SK-N-SH treated with all-trans-retinoic acid at 6 μM for 48 hours (cell line): ENCODE measurements at regions not wholly inside any gene's neighbourhood (a gene's known extent, or its start where the extent isn't known, plus 50 kb on each side); places are given as distances from the start of the nearest gene placed in this dataset.

Source experiments
- ATAC-seq: fragments of 200-7000 bp; cut with Tn5 transposase; 3 replicates; pipeline ENCODE4 v1.9.1; 2020; ENCODE audit warnings: mild to moderate bottlenecking, moderate library complexity
- ARNTL ChIP-seq: fragments of 450-650 bp; formaldehyde crosslinking; IDR thresholded peaks from 2 replicates; pipeline ENCODE4 v1.5.0; 2020; ENCODE audit warnings: low read depth, mild to moderate bottlenecking, moderate library complexity, borderline replicate concordance
- BACH2 ChIP-seq: fragments of 250-450 bp; sonication (Bioruptor Pico); IDR thresholded peaks from 2 replicates; pipeline ENCODE4 v1.9.0; 2021; ENCODE audit warnings: mild to moderate bottlenecking, borderline replicate concordance
- CSDC2 ChIP-seq: fragments of 250-450 bp; sonication (Bioruptor Pico); IDR thresholded peaks from 2 replicates; pipeline ENCODE4 v1.5.0; 2020; ENCODE audit warnings: mild to moderate bottlenecking, moderate library complexity
- ESRRG ChIP-seq: fragments of 250-450 bp; sonication (Bioruptor Pico); IDR thresholded peaks from 2 replicates; pipeline ENCODE4 v1.6.1; 2021; ENCODE audit warnings: mild to moderate bottlenecking
- GLIS3 ChIP-seq: fragments of 250-450 bp; sonication (Bioruptor Pico); IDR thresholded peaks from 2 replicates; pipeline ENCODE4 v1.5.0; 2020; ENCODE audit warnings: mild to moderate bottlenecking, moderate library complexity
- ISL1 ChIP-seq: fragments of 250-450 bp; sonication (Bioruptor Pico); IDR thresholded peaks from 2 replicates; pipeline ENCODE4 v2.1.2; 2022; ENCODE audit warnings: mild to moderate bottlenecking, moderate library complexity
- PPARA ChIP-seq: fragments of 250-450 bp; sonication (Bioruptor Pico); IDR thresholded peaks from 2 replicates; pipeline ENCODE4 v1.5.0; 2020; ENCODE audit warnings: mild to moderate bottlenecking, borderline replicate concordance
- RARB ChIP-seq: fragments of 250-450 bp; sonication (Bioruptor Pico); IDR thresholded peaks from 2 replicates; pipeline ENCODE4 v1.8.0; 2021; ENCODE audit warnings: mild to moderate bottlenecking, moderate library complexity
- SNAI2 ChIP-seq: fragments of 250-450 bp; sonication (Bioruptor Pico); IDR thresholded peaks from 2 replicates; pipeline ENCODE4 v1.5.0; 2020; ENCODE audit warnings: mild to moderate bottlenecking, moderate library complexity
- TCF4 ChIP-seq: fragments of 250-450 bp; sonication (Bioruptor Pico); IDR thresholded peaks from 2 replicates; pipeline ENCODE4 v1.8.0; 2021; ENCODE audit warnings: mild to moderate bottlenecking, moderate library complexity, borderline replicate concordance
- TOX ChIP-seq: fragments of 250-450 bp; sonication (Bioruptor Pico); IDR thresholded peaks from 2 replicates; pipeline ENCODE4 v1.8.0; 2021; ENCODE audit warnings: mild to moderate bottlenecking, moderate library complexity, borderline replicate concordance
- ZC3H10 ChIP-seq: fragments of 250-450 bp; sonication (Bioruptor Pico); IDR thresholded peaks from 2 replicates; pipeline ENCODE4 v1.5.1; 2021; ENCODE audit warnings: mild to moderate bottlenecking, moderate library complexity
- ZFP3 ChIP-seq: fragments of 250-450 bp; sonication (Bioruptor Pico); IDR thresholded peaks from 2 replicates; pipeline ENCODE4 v1.5.0; 2020; ENCODE audit warnings: mild to moderate bottlenecking, moderate library complexity
- ZFP30 ChIP-seq: fragments of 450-650 bp; formaldehyde crosslinking; IDR thresholded peaks from 2 replicates; pipeline ENCODE4 v1.5.0; 2022; ENCODE audit warnings: mild to moderate bottlenecking, moderate library complexity
- ZNF565 ChIP-seq: fragments of 450-650 bp; formaldehyde crosslinking; conservative IDR thresholded peaks from 2 replicates; pipeline ENCODE4 v1.5.0; 2020; ENCODE audit warnings: low read depth, mild to moderate bottlenecking, moderate library complexity
- ZNF70 ChIP-seq: fragments of 450-650 bp; formaldehyde crosslinking; IDR thresholded peaks from 2 replicates; pipeline ENCODE4 v1.5.0; 2020; ENCODE audit warnings: mild to moderate bottlenecking, moderate library complexity
- ZNF8 ChIP-seq: fragments of 450-650 bp; formaldehyde crosslinking; IDR thresholded peaks from 2 replicates; pipeline ENCODE4 v1.5.0; 2020; ENCODE audit warnings: mild to moderate bottlenecking, moderate library complexity
- TF ChIP-seq, protein P1 (sequence below): fragments of 250-450 bp; sonication (Bioruptor Pico); IDR thresholded peaks from 2 replicates; pipeline ENCODE4 v1.8.0; 2020; ENCODE audit warnings: mild to moderate bottlenecking, moderate library complexity, borderline replicate concordance
- TF ChIP-seq, protein P2 (sequence below): fragments of 250-450 bp; sonication (Bioruptor Pico); IDR thresholded peaks from 2 replicates; pipeline ENCODE4 v1.5.1; 2020; ENCODE audit warnings: low read depth, mild to moderate bottlenecking, moderate library complexity
- TF ChIP-seq, protein P3 (sequence below): fragments of 250-450 bp; sonication (Bioruptor Pico); IDR thresholded peaks from 2 replicates; pipeline ENCODE4 v1.5.1; 2021; ENCODE audit warnings: mild to moderate bottlenecking, moderate library complexity
- TF ChIP-seq, protein P4 (sequence below): fragments of 250-450 bp; sonication (Bioruptor Pico); IDR thresholded peaks from 2 replicates; pipeline ENCODE4 v1.5.0; 2020; ENCODE audit warnings: mild to moderate bottlenecking, moderate library complexity

- TF ChIP-seq ARNTL (CRISPR knock-in tag) (no peak), ZFP30 (CRISPR knock-in tag) (no peak), ZFP3 (CRISPR knock-in tag) (no peak), ESRRG (no peak), ZNF8 (CRISPR knock-in tag) (no peak), ZNF565 (no peak), ZNF70 (CRISPR knock-in tag) (no peak), CSDC2 (CRISPR knock-in tag) (no peak), PPARA (CRISPR knock-in tag) (no peak), TCF4 (CRISPR knock-in tag) (no peak), ISL1 (CRISPR knock-in tag) (no peak), GLIS3 (CRISPR knock-in tag) (no peak), TOX (CRISPR knock-in tag) (no peak)
- TF ChIP-seq, protein P1, sequence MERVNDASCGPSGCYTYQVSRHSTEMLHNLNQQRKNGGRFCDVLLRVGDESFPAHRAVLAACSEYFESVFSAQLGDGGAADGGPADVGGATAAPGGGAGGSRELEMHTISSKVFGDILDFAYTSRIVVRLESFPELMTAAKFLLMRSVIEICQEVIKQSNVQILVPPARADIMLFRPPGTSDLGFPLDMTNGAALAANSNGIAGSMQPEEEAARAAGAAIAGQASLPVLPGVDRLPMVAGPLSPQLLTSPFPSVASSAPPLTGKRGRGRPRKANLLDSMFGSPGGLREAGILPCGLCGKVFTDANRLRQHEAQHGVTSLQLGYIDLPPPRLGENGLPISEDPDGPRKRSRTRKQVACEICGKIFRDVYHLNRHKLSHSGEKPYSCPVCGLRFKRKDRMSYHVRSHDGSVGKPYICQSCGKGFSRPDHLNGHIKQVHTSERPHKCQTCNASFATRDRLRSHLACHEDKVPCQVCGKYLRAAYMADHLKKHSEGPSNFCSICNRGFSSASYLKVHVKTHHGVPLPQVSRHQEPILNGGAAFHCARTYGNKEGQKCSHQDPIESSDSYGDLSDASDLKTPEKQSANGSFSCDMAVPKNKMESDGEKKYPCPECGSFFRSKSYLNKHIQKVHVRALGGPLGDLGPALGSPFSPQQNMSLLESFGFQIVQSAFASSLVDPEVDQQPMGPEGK (CRISPR knock-in tag): no peak
- TF ChIP-seq, protein P2, sequence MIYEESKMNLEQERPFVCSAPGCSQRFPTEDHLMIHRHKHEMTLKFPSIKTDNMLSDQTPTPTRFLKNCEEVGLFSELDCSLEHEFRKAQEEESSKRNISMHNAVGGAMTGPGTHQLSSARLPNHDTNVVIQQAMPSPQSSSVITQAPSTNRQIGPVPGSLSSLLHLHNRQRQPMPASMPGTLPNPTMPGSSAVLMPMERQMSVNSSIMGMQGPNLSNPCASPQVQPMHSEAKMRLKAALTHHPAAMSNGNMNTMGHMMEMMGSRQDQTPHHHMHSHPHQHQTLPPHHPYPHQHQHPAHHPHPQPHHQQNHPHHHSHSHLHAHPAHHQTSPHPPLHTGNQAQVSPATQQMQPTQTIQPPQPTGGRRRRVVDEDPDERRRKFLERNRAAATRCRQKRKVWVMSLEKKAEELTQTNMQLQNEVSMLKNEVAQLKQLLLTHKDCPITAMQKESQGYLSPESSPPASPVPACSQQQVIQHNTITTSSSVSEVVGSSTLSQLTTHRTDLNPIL (CRISPR knock-in tag): no peak
- TF ChIP-seq, protein P3, sequence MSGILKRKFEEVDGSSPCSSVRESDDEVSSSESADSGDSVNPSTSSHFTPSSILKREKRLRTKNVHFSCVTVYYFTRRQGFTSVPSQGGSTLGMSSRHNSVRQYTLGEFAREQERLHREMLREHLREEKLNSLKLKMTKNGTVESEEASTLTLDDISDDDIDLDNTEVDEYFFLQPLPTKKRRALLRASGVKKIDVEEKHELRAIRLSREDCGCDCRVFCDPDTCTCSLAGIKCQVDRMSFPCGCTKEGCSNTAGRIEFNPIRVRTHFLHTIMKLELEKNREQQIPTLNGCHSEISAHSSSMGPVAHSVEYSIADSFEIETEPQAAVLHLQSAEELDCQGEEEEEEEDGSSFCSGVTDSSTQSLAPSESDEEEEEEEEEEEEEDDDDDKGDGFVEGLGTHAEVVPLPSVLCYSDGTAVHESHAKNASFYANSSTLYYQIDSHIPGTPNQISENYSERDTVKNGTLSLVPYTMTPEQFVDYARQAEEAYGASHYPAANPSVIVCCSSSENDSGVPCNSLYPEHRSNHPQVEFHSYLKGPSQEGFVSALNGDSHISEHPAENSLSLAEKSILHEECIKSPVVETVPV (CRISPR knock-in tag): no peak
- no peak for ATAC-seq
These were observed 1395.3 kb downstream of the RAPGEF2 start for GRCh38 chr4:160498211-160498610.

DNA sequence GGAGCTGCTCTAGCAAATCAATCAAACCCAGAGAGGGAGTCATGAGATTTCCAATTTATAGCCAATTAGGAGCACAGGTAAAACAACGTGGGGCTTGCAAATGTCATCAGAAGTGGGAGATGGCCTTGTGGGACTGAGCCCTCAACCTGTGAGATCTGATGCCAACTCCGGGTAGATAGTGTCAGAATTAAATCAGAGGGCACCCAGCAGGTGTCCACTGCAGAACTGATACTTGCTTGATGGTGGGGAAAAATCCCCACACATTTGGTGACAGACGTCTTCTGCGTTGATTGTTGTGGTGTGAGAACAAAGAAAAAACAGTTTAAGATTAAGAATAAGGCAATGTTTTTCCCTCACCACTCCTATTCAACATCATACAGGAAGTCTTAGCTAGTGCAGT is 1402.8 kb downstream of the RAPGEF2 start:
- TF ChIP-seq PPARA (CRISPR knock-in tag): no peak
- TF ChIP-seq, protein P4, sequence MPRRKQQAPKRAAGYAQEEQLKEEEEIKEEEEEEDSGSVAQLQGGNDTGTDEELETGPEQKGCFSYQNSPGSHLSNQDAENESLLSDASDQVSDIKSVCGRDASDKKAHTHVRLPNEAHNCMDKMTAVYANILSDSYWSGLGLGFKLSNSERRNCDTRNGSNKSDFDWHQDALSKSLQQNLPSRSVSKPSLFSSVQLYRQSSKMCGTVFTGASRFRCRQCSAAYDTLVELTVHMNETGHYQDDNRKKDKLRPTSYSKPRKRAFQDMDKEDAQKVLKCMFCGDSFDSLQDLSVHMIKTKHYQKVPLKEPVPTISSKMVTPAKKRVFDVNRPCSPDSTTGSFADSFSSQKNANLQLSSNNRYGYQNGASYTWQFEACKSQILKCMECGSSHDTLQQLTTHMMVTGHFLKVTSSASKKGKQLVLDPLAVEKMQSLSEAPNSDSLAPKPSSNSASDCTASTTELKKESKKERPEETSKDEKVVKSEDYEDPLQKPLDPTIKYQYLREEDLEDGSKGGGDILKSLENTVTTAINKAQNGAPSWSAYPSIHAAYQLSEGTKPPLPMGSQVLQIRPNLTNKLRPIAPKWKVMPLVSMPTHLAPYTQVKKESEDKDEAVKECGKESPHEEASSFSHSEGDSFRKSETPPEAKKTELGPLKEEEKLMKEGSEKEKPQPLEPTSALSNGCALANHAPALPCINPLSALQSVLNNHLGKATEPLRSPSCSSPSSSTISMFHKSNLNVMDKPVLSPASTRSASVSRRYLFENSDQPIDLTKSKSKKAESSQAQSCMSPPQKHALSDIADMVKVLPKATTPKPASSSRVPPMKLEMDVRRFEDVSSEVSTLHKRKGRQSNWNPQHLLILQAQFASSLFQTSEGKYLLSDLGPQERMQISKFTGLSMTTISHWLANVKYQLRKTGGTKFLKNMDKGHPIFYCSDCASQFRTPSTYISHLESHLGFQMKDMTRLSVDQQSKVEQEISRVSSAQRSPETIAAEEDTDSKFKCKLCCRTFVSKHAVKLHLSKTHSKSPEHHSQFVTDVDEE (CRISPR knock-in tag): no peak
- no peak for TF ChIP-seq ARNTL (CRISPR knock-in tag)
- no peak for TF ChIP-seq CSDC2 (CRISPR knock-in tag)
- TF ChIP-seq, protein P1 (CRISPR knock-in tag): no peak
- TF ChIP-seq SNAI2 (CRISPR knock-in tag): no peak
- TF ChIP-seq RARB (CRISPR knock-in tag): no peak
- TF ChIP-seq, all 23 proteins: peak for 0
- ATAC-seq: no peak

- TF ChIP-seq ZNF70 (CRISPR knock-in tag): no peak
- no peak for TF ChIP-seq BACH2 (CRISPR knock-in tag)
- no peak for TF ChIP-seq TCF4 (CRISPR knock-in tag)
- no peak for TF ChIP-seq ZFP30 (CRISPR knock-in tag)
- TF ChIP-seq ARNTL (CRISPR knock-in tag): no peak
- TF ChIP-seq, protein P1 (CRISPR knock-in tag): no peak
- TF ChIP-seq GLIS3 (CRISPR knock-in tag): no peak
- TF ChIP-seq ZC3H10: no peak
- TF ChIP-seq SNAI2 (CRISPR knock-in tag): no peak
- TF ChIP-seq ESRRG: no peak
- no peak for TF ChIP-seq ZFP3 (CRISPR knock-in tag)
- TF ChIP-seq, all 23 proteins: peak for 0
- no peak for ATAC-seq
These were observed 1408.0 kb downstream of the RAPGEF2 start for GRCh38 chr4:160510928-160511327.
